Osteocyte (in vitro differentiated cells): ENCODE measurements at regions not wholly inside any gene's neighbourhood (a gene's known extent, or its start where the extent isn't known, plus 50 kb on each side); places are given as distances from the start of the nearest gene placed in this dataset.

Experiments used
- DNase-seq: peaks from one replicate; pipeline ENCODE4 v3.0.0; 2021; ENCODE audit warnings: mixed read lengths; ENCODE audit not compliant: unreplicated experiment; ENCODE audit errors: extremely low spot score
- H3K27ac Mint-ChIP-seq: one replicate; pipeline ENCODE4 v1.8.0; 2021; ENCODE audit warnings: mild to moderate bottlenecking, mixed read lengths; ENCODE audit not compliant: unreplicated experiment
- H3K27me3 Mint-ChIP-seq: one replicate; pipeline ENCODE4 v1.8.0; 2021; ENCODE audit warnings: mixed read lengths; ENCODE audit not compliant: unreplicated experiment
- H3K36me3 Mint-ChIP-seq: one replicate; pipeline ENCODE4 v1.8.0; 2021; ENCODE audit warnings: mixed read lengths; ENCODE audit not compliant: unreplicated experiment
- H3K4me1 Mint-ChIP-seq: one replicate; pipeline ENCODE4 v1.8.0; 2021; ENCODE audit warnings: mixed read lengths; ENCODE audit not compliant: unreplicated experiment
- H3K4me3 Mint-ChIP-seq: one replicate; pipeline ENCODE4 v1.8.0; 2021; ENCODE audit warnings: mild to moderate bottlenecking, moderate library complexity, mixed read lengths; ENCODE audit not compliant: unreplicated experiment
- H3K9me3 Mint-ChIP-seq: one replicate; pipeline ENCODE4 v1.8.0; 2021; ENCODE audit warnings: mixed read lengths; ENCODE audit not compliant: unreplicated experiment
- CTCF ChIP-seq: fragments of 200-600 bp; sonication (generic); IDR thresholded peaks from 2 replicates; pipeline ENCODE4 v1.5.0; 2021; ENCODE audit warnings: antibody characterized with exemption, mild to moderate bottlenecking, moderate library complexity

GRCh38 chr4:20626326-20627005 is 73.8 kb upstream of the PACRGL start:
- Mint-ChIP-seq H3K36me3 (no peaks in the 10 kb centered on the region), H3K4me3 (no peak overlapping the region), H3K9me3 (no peaks in the 10 kb centered on the region)

DNA sequence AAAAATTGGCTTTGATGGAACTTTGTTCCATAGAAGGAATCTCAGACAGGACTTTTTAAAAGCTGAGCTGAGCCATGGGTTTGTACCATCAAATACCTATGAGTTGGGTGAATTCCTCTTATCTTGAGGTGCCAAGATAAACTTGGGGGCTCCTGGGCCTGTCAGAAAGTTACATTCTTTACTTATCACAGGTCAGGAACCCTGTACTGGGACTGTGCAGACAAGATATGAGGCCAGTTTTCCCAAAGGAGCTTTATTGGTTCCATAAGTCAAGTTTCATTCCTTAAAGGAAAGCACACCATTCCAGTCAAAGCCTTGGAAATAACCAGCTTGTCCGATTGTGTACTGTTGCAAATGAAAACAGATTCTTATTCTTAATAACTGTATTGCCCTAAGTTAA is 72.4 kb upstream of the PACRGL start:
- Mint-ChIP-seq H3K27me3 (no peaks in the 10 kb centered on the region), H3K4me1 (peaks cover 19% of the 10 kb centered on the region), H3K27ac (no peak overlapping the region), H3K9me3 (no peaks in the 10 kb centered on the region), H3K36me3 (no peaks in the 10 kb centered on the region), H3K4me3 (no peak overlapping the region)
- no peak for TF ChIP-seq CTCF
- no peak for DNase-seq

More at GRCh38 chr4:20626326-20627005, 73.8 kb upstream of the PACRGL start:
- no peaks in the 10 kb centered on the region for H3K27me3 Mint-ChIP-seq
- TF ChIP-seq CTCF = no peak
- peaks cover 28% of the 10 kb centered on the region for H3K4me1 Mint-ChIP-seq
- no peak overlapping the region for H3K27ac Mint-ChIP-seq
- no peak for DNase-seq

- Mint-ChIP-seq H3K4me3 (no peak overlapping the region), H3K9me3 (no peaks in the 10 kb centered on the region), H3K4me1 (peaks cover 11% of the 10 kb centered on the region), H3K36me3 (no peaks in the 10 kb centered on the region), H3K27me3 (peaks cover under 1% of the 10 kb centered on the region), H3K27ac (no peak overlapping the region)
- no peak for DNase-seq
- TF ChIP-seq CTCF = no peak
Measured at GRCh38 chr4:20629186-20630106, 70.8 kb upstream of the PACRGL start.

GRCh38 chr4:20638825-20639224 is 61.4 kb upstream of the PACRGL start:
- H3K4me3 Mint-ChIP-seq = no peak overlapping the region
- H3K27ac Mint-ChIP-seq = no peak overlapping the region
- no peaks in the 10 kb centered on the region for H3K36me3 Mint-ChIP-seq
- no peak for DNase-seq
- H3K4me1 Mint-ChIP-seq = no peaks in the 10 kb centered on the region
- TF ChIP-seq CTCF = no peak
- H3K27me3 Mint-ChIP-seq = peaks cover 29% of the 10 kb centered on the region
- H3K9me3 Mint-ChIP-seq = peaks cover 6% of the 10 kb centered on the region

GRCh38 chr4:20639346-20639745 is 60.9 kb upstream of the PACRGL start:
- Mint-ChIP-seq H3K27me3 (peaks cover 29% of the 10 kb centered on the region), H3K36me3 (no peaks in the 10 kb centered on the region), H3K4me1 (no peaks in the 10 kb centered on the region), H3K27ac (no peak overlapping the region), H3K9me3 (peaks cover 6% of the 10 kb centered on the region), H3K4me3 (no peak overlapping the region)
- no peak for DNase-seq
- no peak for TF ChIP-seq CTCF
